OCI-LY3 (cell line): ENCODE measurements at regions not wholly inside any gene's neighbourhood (a gene's known extent, or its start where the extent isn't known, plus 50 kb on each side); places are given as distances from the start of the nearest gene placed in this dataset.

Experiments used
- CTCF ChIP-seq: fragments of 200-600, 300-600 bp; sonication (generic); IDR thresholded peaks from 2 replicates; pipeline ENCODE4 v1.5.1; 2014; ENCODE audit warnings: antibody characterized with exemption, low read length, low read depth
- EZH2phosphoT487 ChIP-seq: fragments of 200-600 bp; shearing (Covaris generic); IDR thresholded peaks from 2 replicates; pipeline ENCODE4 v1.6.1; 2018; ENCODE audit warnings: antibody characterized with exemption, mixed run types, low read depth

DNA sequence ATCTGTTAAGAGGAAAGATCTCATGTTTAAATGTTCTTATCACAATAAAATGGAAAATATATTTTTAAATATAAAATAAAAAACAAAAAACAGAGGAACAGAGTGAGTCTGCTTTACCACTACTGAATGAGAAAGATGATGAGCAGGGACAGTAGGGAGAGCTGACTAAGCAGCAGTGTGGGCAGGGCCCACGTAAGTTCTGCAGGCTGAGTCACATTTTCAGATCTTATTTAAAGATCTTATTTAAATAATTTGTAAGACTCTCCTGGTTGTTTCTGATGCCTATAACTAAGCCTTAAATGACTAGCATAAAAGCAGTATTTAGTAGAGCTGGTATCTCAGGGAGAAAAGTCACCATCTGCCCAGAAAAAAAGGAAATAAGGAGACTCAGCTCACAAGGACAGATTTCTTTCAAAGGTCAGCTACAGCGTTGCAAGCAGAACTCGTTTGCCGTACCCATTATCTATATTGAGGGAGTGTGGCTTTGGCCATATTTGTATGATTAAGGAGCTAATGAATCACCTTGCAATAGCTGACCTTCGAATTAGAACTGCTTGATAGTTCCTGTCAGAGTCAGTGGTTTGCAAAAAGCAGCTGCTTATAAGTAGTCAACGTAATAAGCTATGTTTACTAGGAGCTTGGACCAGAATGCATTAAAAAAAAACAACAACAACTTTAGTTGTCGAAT lies 322.1 kb upstream of the CHAC2 start:
- TF ChIP-seq CTCF (no peak), EZH2phosphoT487 (no peak)
